CD14-positive monocyte (primary cell): ENCODE measurements at regions not wholly inside any gene's neighbourhood (a gene's known extent, or its start where the extent isn't known, plus 50 kb on each side); places are given as distances from the start of the nearest gene placed in this dataset.

Experiments used
- DNase-seq, 3 donors: peaks; one replicate each; pipeline ENCODE4 v3.0.0-alpha.2; 2011 to 2022
- H2AFZ ChIP-seq: 2 replicates; pipeline ENCODE4 v1.6.0; 2012; ENCODE audit warnings: mild to moderate bottlenecking, low read depth, low read length, inconsistent platforms; ENCODE audit not compliant: insufficient read depth, poor library complexity, severe bottlenecking
- H3K27ac ChIP-seq, 2 donors: 1 replicate in 1 of 2; 2 replicates in 1 of 2; pipeline ENCODE4 v1.5.1; 2012 to 2013; ENCODE audit warnings: low read length in 2 of 2, control low read depth in 1 of 2, inconsistent platforms in 1 of 2, low read depth in 1 of 2, mild to moderate bottlenecking in 1 of 2
- H3K27me3 ChIP-seq, 2 donors: one replicate each; pipeline versions ENCODE4 v1.6.0 to v1.6.1; 2011 to 2013; ENCODE audit warnings: low read length in 2 of 2; ENCODE audit not compliant: control insufficient read depth in 2 of 2, insufficient read depth in 2 of 2
- H3K36me3 ChIP-seq, 2 donors: replicated peaks in 1 of 2; 1 replicate in 1 of 2; 2 replicates in 1 of 2; pipeline versions ENCODE4 v1.5.1 to v1.6.1; 2012 to 2013; ENCODE audit warnings: low read length in 2 of 2, control low read depth in 1 of 2, inconsistent platforms in 1 of 2, mild to moderate bottlenecking in 1 of 2; ENCODE audit not compliant: insufficient read depth in 2 of 2, control insufficient read depth in 1 of 2
- H3K4me1 ChIP-seq, 2 donors: 1 replicate in 1 of 2; 2 replicates in 1 of 2; pipeline versions ENCODE4 v1.5.1 to v1.6.1; 2012 to 2013; ENCODE audit warnings: low read length in 2 of 2, control low read depth in 1 of 2, inconsistent platforms in 1 of 2, mild to moderate bottlenecking in 1 of 2, moderate library complexity in 1 of 2; ENCODE audit not compliant: insufficient read depth in 2 of 2, control insufficient read depth in 1 of 2
- H3K4me2 ChIP-seq: replicated peaks from 2 replicates; pipeline ENCODE3; 2012; ENCODE audit warnings: low read length, moderate library complexity, mild to moderate bottlenecking; ENCODE audit not compliant: poor library complexity, severe bottlenecking; ENCODE audit errors: extremely low read depth
- H3K4me3 ChIP-seq, 3 experiments: fragments of 200-600 bp in 1 of 3; sonication (generic) in 1 of 3; replicated peaks in 1 of 3; 1 replicate in 2 of 3; 2 replicates in 1 of 3; pipeline ENCODE4 v1.5.1; 2011 to 2013; ENCODE audit warnings: low read length in 3 of 3, mild to moderate bottlenecking in 3 of 3, control low read depth in 2 of 3, low read depth in 2 of 3, inconsistent platforms in 1 of 3, moderate library complexity in 1 of 3
- H3K79me2 ChIP-seq: 2 replicates; pipeline ENCODE4 v1.6.0; 2012; ENCODE audit warnings: mild to moderate bottlenecking, control low read depth, inconsistent platforms, low read length, moderate library complexity; ENCODE audit not compliant: insufficient read depth
- H3K9ac ChIP-seq: 2 replicates; pipeline ENCODE4 v1.6.0; 2017; ENCODE audit warnings: low read length, mild to moderate bottlenecking; ENCODE audit not compliant: insufficient read depth, poor library complexity, severe bottlenecking
- H3K9me3 ChIP-seq, 2 donors: replicated peaks in 1 of 2; 1 replicate in 1 of 2; 2 replicates in 1 of 2; pipeline versions ENCODE4 v1.5.1 to v1.6.1; 2012 to 2013; ENCODE audit warnings: low read length in 2 of 2, control low read depth in 1 of 2; ENCODE audit not compliant: control insufficient read depth in 1 of 2, insufficient read depth in 1 of 2
- H4K20me1 ChIP-seq: 2 replicates; pipeline ENCODE4 v1.6.0; 2012; ENCODE audit warnings: mild to moderate bottlenecking, low read length, control low read depth, moderate library complexity; ENCODE audit not compliant: insufficient read depth
- H3K27ac Mint-ChIP-seq, 7 donors: one replicate each; pipeline ENCODE4 v1.8.0; 2020; ENCODE audit warnings: mild to moderate bottlenecking in 7 of 7, mixed read lengths in 7 of 7, moderate library complexity in 6 of 7, inconsistent platforms in 2 of 7
- H3K27me3 Mint-ChIP-seq, 3 donors: one replicate each; pipeline ENCODE4 v1.8.0; 2021 to 2022; ENCODE audit warnings: low read depth in 3 of 3, mild to moderate bottlenecking in 3 of 3, mixed read lengths in 3 of 3, moderate library complexity in 3 of 3, inconsistent platforms in 1 of 3
- H3K36me3 Mint-ChIP-seq, 2 donors: one replicate each; pipeline ENCODE4 v1.8.0; 2020; ENCODE audit warnings: mixed read lengths in 2 of 2, inconsistent platforms in 1 of 2, mild to moderate bottlenecking in 1 of 2
- H3K4me1 Mint-ChIP-seq: one replicate; pipeline ENCODE4 v1.8.0; 2020; ENCODE audit warnings: mild to moderate bottlenecking, mixed read lengths
- H3K4me3 Mint-ChIP-seq, 2 donors: one replicate each; pipeline ENCODE4 v1.8.0; 2020; ENCODE audit warnings: mild to moderate bottlenecking in 2 of 2, mixed read lengths in 2 of 2, moderate library complexity in 1 of 2
- H3K9me3 Mint-ChIP-seq, 7 donors: one replicate each; pipeline ENCODE4 v1.8.0; 2020 to 2022; ENCODE audit warnings: mixed read lengths in 7 of 7, mild to moderate bottlenecking in 6 of 7, moderate library complexity in 6 of 7, inconsistent platforms in 2 of 7
- CTCF ChIP-seq: fragments of 200-600 bp; IDR thresholded peaks from one replicate; pipeline ENCODE4 v1.8.0; 2022; ENCODE audit warnings: antibody characterized with exemption, mild to moderate bottlenecking
- WGBS: methylation state at CpG from one replicate; pipeline ENCODE4 v1.1.5; 2013; ENCODE audit warnings: missing lambda C conversion rate; ENCODE audit not compliant: insufficient coverage; 5-methylcytosine and 5-hydroxymethylcytosine counted together
- intact Hi-C, 2 donors: fragments of 100-400 bp; cut with micrococcal nuclease; formaldehyde crosslinking; loops; one replicate each; pipeline versions ENCODE4 v1.15.0 to v1.15.1; 2023

GRCh38 chr6:16956361-16956760 is 145.5 kb upstream of the STMND1 start:
- H3K9ac ChIP-seq = no peak overlapping the region
- TF ChIP-seq CTCF = no peak
- H3K9me3 Mint-ChIP-seq = no peaks in the 10 kb centered on the region
- no peak for DNase-seq
- intact Hi-C loops = no loop called here
- no peaks in the 10 kb centered on the region for H4K20me1 ChIP-seq
- no peak overlapping the region for H3K27ac Mint-ChIP-seq
- H3K27ac ChIP-seq = no peak overlapping the region
- H3K4me3 Mint-ChIP-seq = no peak overlapping the region
- H3K4me1 ChIP-seq = no peaks in the 10 kb centered on the region
- no peaks in the 10 kb centered on the region for H3K36me3 ChIP-seq
- WGBS = 93% methylated on average over 2 of the region's 2 CpGs
- peaks cover 3 to 5% (median 3%) of the 10 kb centered on the region in 3 donors for H3K27me3 Mint-ChIP-seq
- H3K9me3 ChIP-seq = no peaks in the 10 kb centered on the region
- H3K4me3 ChIP-seq = no peak overlapping the region
- H3K36me3 Mint-ChIP-seq = no peaks in the 10 kb centered on the region
- no peaks in the 10 kb centered on the region for H3K27me3 ChIP-seq
- H3K79me2 ChIP-seq = no peaks in the 10 kb centered on the region
- no peak overlapping the region for H2AFZ ChIP-seq
- H3K4me1 Mint-ChIP-seq = no peaks in the 10 kb centered on the region
- no peak overlapping the region for H3K4me2 ChIP-seq

DNA sequence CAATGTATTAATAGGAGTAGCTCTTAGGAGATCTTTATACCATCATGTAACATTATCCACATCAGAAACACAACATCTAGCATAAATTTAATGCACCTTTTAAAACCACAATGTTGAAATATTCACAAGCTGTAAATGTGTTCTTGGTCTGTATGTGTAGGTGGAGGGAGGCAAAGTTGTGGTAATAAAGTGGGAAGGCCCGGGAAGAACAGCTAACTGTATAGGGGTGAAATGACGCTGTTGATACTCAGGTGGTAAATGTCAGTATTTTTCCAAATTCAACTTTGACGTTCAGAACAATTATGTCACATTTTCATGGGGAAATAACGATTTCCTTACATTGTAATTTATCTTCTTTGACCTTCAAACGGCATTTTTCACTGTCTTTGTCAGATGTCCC is 146.0 kb upstream of the STMND1 start:
- no peak overlapping the region for H2AFZ ChIP-seq
- peaks cover 3 to 6% (median 5%) of the 10 kb centered on the region in 3 donors for H3K27me3 Mint-ChIP-seq
- no peaks in the 10 kb centered on the region for H3K9me3 ChIP-seq
- H3K4me3 Mint-ChIP-seq = no peak overlapping the region
- no peak for TF ChIP-seq CTCF
- no peak overlapping the region for H3K27ac Mint-ChIP-seq
- no peaks in the 10 kb centered on the region for H3K27me3 ChIP-seq
- H3K9ac ChIP-seq = no peak overlapping the region
- no peaks in the 10 kb centered on the region for H3K9me3 Mint-ChIP-seq
- no peaks in the 10 kb centered on the region for H3K36me3 Mint-ChIP-seq
- H3K4me1 Mint-ChIP-seq = no peaks in the 10 kb centered on the region
- H3K36me3 ChIP-seq = no peaks in the 10 kb centered on the region
- no peaks in the 10 kb centered on the region for H4K20me1 ChIP-seq
- no peaks in the 10 kb centered on the region for H3K79me2 ChIP-seq
- no peak overlapping the region for H3K4me3 ChIP-seq
- WGBS = 100% methylated on average over 1 of the region's 5 CpGs
- H3K4me2 ChIP-seq = no peak overlapping the region
- H3K27ac ChIP-seq = no peak overlapping the region
- no peak for DNase-seq
- no peaks in the 10 kb centered on the region for H3K4me1 ChIP-seq
- intact Hi-C loops = no loop called here
